CMK (cell line): ENCODE measurements at regions not wholly inside any gene's neighbourhood (a gene's known extent, or its start where the extent isn't known, plus 50 kb on each side); places are given as distances from the start of the nearest gene placed in this dataset.
"Not testable (repeated sequence)": the region's sequence is repeated elsewhere in the genome, so short reads cannot be mapped to it uniquely, and the experiment has no call there.

Source experiments
- DNase-seq: peaks from one replicate; pipeline ENCODE4 v3.0.0-alpha.2; 2010; ENCODE audit warnings: low read depth

GRCh38 chr6:11890849-11891248 lies 112.2 kb upstream of the ADTRP start:
- DNase-seq: no peak

- no peak for DNase-seq
Observed at GRCh38 chr6:11890209-11890608, 111.6 kb upstream of the ADTRP start.

- DNase-seq: no peak
Observed at GRCh38 chr6:11889572-11889971, 111.0 kb upstream of the ADTRP start.

GRCh38 chr6:11888727-11889126 lies 110.1 kb upstream of the ADTRP start:
- DNase-seq: no peak

- no peak for DNase-seq
Observed at GRCh38 chr6:11885159-11885558, 106.6 kb upstream of the ADTRP start.

GRCh38 chr6:11883471-11883870 lies 104.9 kb upstream of the ADTRP start:
- DNase-seq: not testable (repeated sequence)

GRCh38 chr6:11880156-11880555 lies 101.6 kb upstream of the ADTRP start:
- DNase-seq: not testable (repeated sequence)

GRCh38 chr6:11878735-11879134 lies 100.1 kb upstream of the ADTRP start:
- no peak for DNase-seq

- no peak for DNase-seq
Observed at GRCh38 chr6:11878029-11878428, 99.4 kb upstream of the ADTRP start.

GRCh38 chr6:11876934-11877433 lies 98.4 kb upstream of the ADTRP start:
- DNase-seq: no peak

- no peak for DNase-seq
Observed at GRCh38 chr6:11875325-11876109, 96.9 kb upstream of the ADTRP start.

GRCh38 chr6:11869672-11870340 lies 91.2 kb upstream of the ADTRP start:
- DNase-seq: no peak

GRCh38 chr6:11868392-11868791 lies 89.8 kb upstream of the ADTRP start:
- no peak for DNase-seq

- no peak for DNase-seq
Observed at GRCh38 chr6:11865680-11866300, 87.2 kb upstream of the ADTRP start.

- DNase-seq: no peak
Observed at GRCh38 chr6:11858439-11858838, 79.8 kb upstream of the ADTRP start.

- no peak for DNase-seq
Observed at GRCh38 chr6:11855743-11856142, 77.1 kb upstream of the ADTRP start.

GRCh38 chr6:11854408-11855165 lies 76.0 kb upstream of the ADTRP start:
- DNase-seq: no peak

- no peak for DNase-seq
Observed at GRCh38 chr6:11853678-11854407, 75.2 kb upstream of the ADTRP start.

- DNase-seq: no peak
Observed at GRCh38 chr6:11852061-11852651, 73.6 kb upstream of the ADTRP start.

- DNase-seq: no peak
Observed at GRCh38 chr6:11851387-11851786, 72.8 kb upstream of the ADTRP start.
